ENCODE measurements at regions not wholly inside any gene's neighbourhood (a gene's known extent, or its start where the extent isn't known, plus 50 kb on each side); places are given as distances from the start of the nearest gene placed in this dataset.

DNA sequence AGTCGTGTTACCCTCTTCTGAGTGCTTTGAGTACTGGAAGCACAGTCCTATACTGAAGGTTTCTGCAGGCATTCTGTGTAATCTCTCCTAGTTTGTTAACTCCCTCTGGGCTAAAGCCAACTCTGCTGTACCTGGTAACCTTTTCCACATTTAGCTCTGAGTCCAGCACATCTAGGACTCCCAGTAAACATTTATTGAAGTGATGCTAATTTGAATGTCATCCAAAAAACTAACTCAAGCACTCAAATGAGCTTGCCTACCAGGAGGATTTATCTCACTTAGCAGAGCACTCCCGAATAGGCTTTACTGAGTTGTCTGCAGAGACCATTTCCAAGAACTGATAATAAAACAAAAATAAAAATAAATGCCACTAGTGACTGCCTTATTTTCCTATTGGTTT is 79.5 kb upstream of the NFIB start:
- RAD21 ChIA-PET (ENCODE audit: low non-redundant PET in 1 of 2, low total read pairs in 2 of 2, uncharacterized antibody in 2 of 2, unreplicated experiment in 2 of 2), result no interaction called here
- H3K9me3 ChIP-seq (ENCODE audit: control insufficient read depth in 1 of 2, insufficient read depth in 1 of 2, low read depth in 1 of 2, low read length in 2 of 2), result no peaks in the 10 kb centered on the region
- H3K9me2 ChIP-seq (ENCODE audit: insufficient read depth), result no peaks in the 10 kb centered on the region
- no TSS peak for BruUV-seq (replicated peaks)
- H3K36me3 ChIP-seq (ENCODE audit: control insufficient read depth in 1 of 2, insufficient read depth in 2 of 2, low read length in 2 of 2), result no peaks in the 10 kb centered on the region
- H4K20me1 ChIP-seq (ENCODE audit: insufficient read depth), result no peaks in the 10 kb centered on the region
- no peaks in the 10 kb centered on the region for H3K27me3 ChIP-seq (ENCODE audit: insufficient read depth, low read length)
- no peak for ATAC-seq
- CTCF ChIA-PET, result no interaction called here
- TF ChIP-seq, protein P1, sequence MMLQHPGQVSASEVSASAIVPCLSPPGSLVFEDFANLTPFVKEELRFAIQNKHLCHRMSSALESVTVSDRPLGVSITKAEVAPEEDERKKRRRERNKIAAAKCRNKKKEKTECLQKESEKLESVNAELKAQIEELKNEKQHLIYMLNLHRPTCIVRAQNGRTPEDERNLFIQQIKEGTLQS (IDR thresholded peaks at IDR 0.05), result no peak
- TF ChIP-seq TCF7L2 (IDR thresholded peaks at IDR 0.05; ENCODE audit: borderline replicate concordance, extremely low read depth, insufficient read depth, insufficient read length) (no peak), ZNF274 (IDR thresholded peaks at IDR 0.05; ENCODE audit: low read depth, low read length) (no peak), CBX3 (IDR thresholded peaks at IDR 0.05; ENCODE audit: low read depth) (no peak)
- TF ChIP-seq, protein P2, sequence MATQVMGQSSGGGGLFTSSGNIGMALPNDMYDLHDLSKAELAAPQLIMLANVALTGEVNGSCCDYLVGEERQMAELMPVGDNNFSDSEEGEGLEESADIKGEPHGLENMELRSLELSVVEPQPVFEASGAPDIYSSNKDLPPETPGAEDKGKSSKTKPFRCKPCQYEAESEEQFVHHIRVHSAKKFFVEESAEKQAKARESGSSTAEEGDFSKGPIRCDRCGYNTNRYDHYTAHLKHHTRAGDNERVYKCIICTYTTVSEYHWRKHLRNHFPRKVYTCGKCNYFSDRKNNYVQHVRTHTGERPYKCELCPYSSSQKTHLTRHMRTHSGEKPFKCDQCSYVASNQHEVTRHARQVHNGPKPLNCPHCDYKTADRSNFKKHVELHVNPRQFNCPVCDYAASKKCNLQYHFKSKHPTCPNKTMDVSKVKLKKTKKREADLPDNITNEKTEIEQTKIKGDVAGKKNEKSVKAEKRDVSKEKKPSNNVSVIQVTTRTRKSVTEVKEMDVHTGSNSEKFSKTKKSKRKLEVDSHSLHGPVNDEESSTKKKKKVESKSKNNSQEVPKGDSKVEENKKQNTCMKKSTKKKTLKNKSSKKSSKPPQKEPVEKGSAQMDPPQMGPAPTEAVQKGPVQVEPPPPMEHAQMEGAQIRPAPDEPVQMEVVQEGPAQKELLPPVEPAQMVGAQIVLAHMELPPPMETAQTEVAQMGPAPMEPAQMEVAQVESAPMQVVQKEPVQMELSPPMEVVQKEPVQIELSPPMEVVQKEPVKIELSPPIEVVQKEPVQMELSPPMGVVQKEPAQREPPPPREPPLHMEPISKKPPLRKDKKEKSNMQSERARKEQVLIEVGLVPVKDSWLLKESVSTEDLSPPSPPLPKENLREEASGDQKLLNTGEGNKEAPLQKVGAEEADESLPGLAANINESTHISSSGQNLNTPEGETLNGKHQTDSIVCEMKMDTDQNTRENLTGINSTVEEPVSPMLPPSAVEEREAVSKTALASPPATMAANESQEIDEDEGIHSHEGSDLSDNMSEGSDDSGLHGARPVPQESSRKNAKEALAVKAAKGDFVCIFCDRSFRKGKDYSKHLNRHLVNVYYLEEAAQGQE (IDR thresholded peaks at IDR 0.05; ENCODE audit: low read depth), result no peak
- DNase-seq (ENCODE audit: low read depth, low spot score), result no peak
- H3K9ac ChIP-seq (ENCODE audit: low read length), result no peak overlapping the region
- H3K4me2 ChIP-seq (ENCODE audit: low read length), result no peak overlapping the region
- no peak overlapping the region for H3K4me3 ChIP-seq (replicated peaks in 1 of 2; ENCODE audit: low read depth in 1 of 2, low read length in 2 of 2)
- POLR2A ChIA-PET, result no interaction called here
- no peak overlapping the region for H3K27ac ChIP-seq (ENCODE audit: low read depth, low read length)
- intact Hi-C loops (cut with micrococcal nuclease), result no loop called here
- no peaks in the 10 kb centered on the region for H3K4me1 ChIP-seq (ENCODE audit: control insufficient read depth in 1 of 2, insufficient read depth in 2 of 2, low read length in 2 of 2)
- no peaks in the 10 kb centered on the region for H3K79me2 ChIP-seq (ENCODE audit: insufficient read depth, low read length)
- H2AFZ ChIP-seq (ENCODE audit: low read depth, low read length, poor library complexity, severe bottlenecking), result no peak overlapping the region

DNA sequence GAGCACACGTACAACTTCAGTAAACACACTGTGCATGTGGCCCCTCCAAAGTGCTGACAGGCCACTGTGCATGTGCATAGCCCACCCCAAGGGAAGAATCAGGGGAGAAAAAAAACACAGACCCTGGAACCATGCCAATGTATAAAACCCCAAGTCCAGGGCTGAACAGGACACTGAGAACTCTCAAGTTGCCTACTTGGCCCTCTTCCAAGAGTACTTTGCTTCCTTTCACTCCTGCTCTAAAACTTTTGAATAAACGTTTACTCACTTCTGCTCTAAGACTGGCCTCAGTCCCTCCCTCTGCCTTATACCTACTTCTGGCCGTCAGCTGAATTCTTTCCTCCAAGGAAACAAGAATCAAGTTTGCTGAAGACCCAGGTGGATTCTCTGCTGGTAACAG is 77.7 kb upstream of the NFIB start:
- Histone ChIP-seq H2AFZ (ENCODE audit: low read depth, low read length, poor library complexity, severe bottlenecking) (no peak overlapping the region), H3K27me3 (ENCODE audit: insufficient read depth, low read length) (no peaks in the 10 kb centered on the region), H3K9ac (ENCODE audit: low read length) (no peak overlapping the region), H3K4me1 (ENCODE audit: control insufficient read depth in 1 of 2, insufficient read depth in 2 of 2, low read length in 2 of 2) (no peaks in the 10 kb centered on the region), H3K79me2 (ENCODE audit: insufficient read depth, low read length) (no peaks in the 10 kb centered on the region), H3K4me3 (replicated peaks in 1 of 2; ENCODE audit: low read depth in 1 of 2, low read length in 2 of 2) (no peak overlapping the region), H3K36me3 (ENCODE audit: control insufficient read depth in 1 of 2, insufficient read depth in 2 of 2, low read length in 2 of 2) (no peaks in the 10 kb centered on the region), H3K4me2 (ENCODE audit: low read length) (no peak overlapping the region), H3K9me3 (ENCODE audit: control insufficient read depth in 1 of 2, insufficient read depth in 1 of 2, low read depth in 1 of 2, low read length in 2 of 2) (no peaks in the 10 kb centered on the region), H3K9me2 (ENCODE audit: insufficient read depth) (no peaks in the 10 kb centered on the region), H4K20me1 (ENCODE audit: insufficient read depth) (no peaks in the 10 kb centered on the region), H3K27ac (ENCODE audit: low read depth, low read length) (no peak overlapping the region)
- no peak for ATAC-seq
- BruUV-seq (replicated peaks), result no TSS peak
- RAD21 ChIA-PET (ENCODE audit: low non-redundant PET in 1 of 2, low total read pairs in 2 of 2, uncharacterized antibody in 2 of 2, unreplicated experiment in 2 of 2), result no interaction called here
- TF ChIP-seq, protein P3, sequence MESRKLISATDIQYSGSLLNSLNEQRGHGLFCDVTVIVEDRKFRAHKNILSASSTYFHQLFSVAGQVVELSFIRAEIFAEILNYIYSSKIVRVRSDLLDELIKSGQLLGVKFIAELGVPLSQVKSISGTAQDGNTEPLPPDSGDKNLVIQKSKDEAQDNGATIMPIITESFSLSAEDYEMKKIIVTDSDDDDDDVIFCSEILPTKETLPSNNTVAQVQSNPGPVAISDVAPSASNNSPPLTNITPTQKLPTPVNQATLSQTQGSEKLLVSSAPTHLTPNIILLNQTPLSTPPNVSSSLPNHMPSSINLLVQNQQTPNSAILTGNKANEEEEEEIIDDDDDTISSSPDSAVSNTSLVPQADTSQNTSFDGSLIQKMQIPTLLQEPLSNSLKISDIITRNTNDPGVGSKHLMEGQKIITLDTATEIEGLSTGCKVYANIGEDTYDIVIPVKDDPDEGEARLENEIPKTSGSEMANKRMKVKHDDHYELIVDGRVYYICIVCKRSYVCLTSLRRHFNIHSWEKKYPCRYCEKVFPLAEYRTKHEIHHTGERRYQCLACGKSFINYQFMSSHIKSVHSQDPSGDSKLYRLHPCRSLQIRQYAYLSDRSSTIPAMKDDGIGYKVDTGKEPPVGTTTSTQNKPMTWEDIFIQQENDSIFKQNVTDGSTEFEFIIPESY (IDR thresholded peaks at IDR 0.05; ENCODE audit: extremely low read depth, insufficient replicate concordance, low read length), result no peak
- TF ChIP-seq POLR2A (IDR thresholded peaks at IDR 0.05; ENCODE audit: borderline replicate concordance, extremely low read depth, insufficient read depth, insufficient read length) (no peak), CEBPB (IDR thresholded peaks at IDR 0.05; ENCODE audit: low read depth) (no peak), RAD21 (IDR thresholded peaks at IDR 0.05; ENCODE audit: low read depth) (no peak)
- no peak for DNase-seq (ENCODE audit: low read depth, low spot score)
- POLR2A ChIA-PET, result no interaction called here
- CTCF ChIA-PET, result no interaction called here
- intact Hi-C loops (cut with micrococcal nuclease), result no loop called here

Measured in HCT116 (cell line).